ENCODE measurements at regions not wholly inside any gene's neighbourhood (a gene's known extent, or its start where the extent isn't known, plus 50 kb on each side); places are given as distances from the start of the nearest gene placed in this dataset.

GRCh38 chr2:220669324-220669723 is 902.8 kb downstream of the EPHA4 start:
- no peak for DNase-seq

- peak; percentile 45 for DNase-seq
Observed at GRCh38 chr2:220670511-220670910, 901.6 kb downstream of the EPHA4 start.

GRCh38 chr2:220673151-220673874 is 898.8 kb downstream of the EPHA4 start:
- no peak for DNase-seq

GRCh38 chr2:220674033-220674432 is 898.1 kb downstream of the EPHA4 start:
- DNase-seq: no peak

- no peak for DNase-seq
Observed at GRCh38 chr2:220676695-220677094, 895.4 kb downstream of the EPHA4 start.

GRCh38 chr2:220678943-220679342 is 893.2 kb downstream of the EPHA4 start:
- DNase-seq: no peak

GRCh38 chr2:220682616-220683015 is 889.5 kb downstream of the EPHA4 start:
- no peak for DNase-seq

GRCh38 chr2:220684099-220684498 is 888.0 kb downstream of the EPHA4 start:
- no peak for DNase-seq

- no peak for DNase-seq
Observed at GRCh38 chr2:220687231-220687843, 884.8 kb downstream of the EPHA4 start.

- DNase-seq: no peak
Observed at GRCh38 chr2:220695397-220696279, 876.5 kb downstream of the EPHA4 start.

- DNase-seq: no peak
Observed at GRCh38 chr2:220696280-220696669, 875.8 kb downstream of the EPHA4 start.

GRCh38 chr2:220697011-220697410 is 875.1 kb downstream of the EPHA4 start:
- DNase-seq: no peak

- no peak for DNase-seq
Observed at GRCh38 chr2:220701115-220701514, 871.0 kb downstream of the EPHA4 start.

- DNase-seq: no peak
Observed at GRCh38 chr2:220703279-220703678, 868.8 kb downstream of the EPHA4 start.

- DNase-seq: no peak
Observed at GRCh38 chr2:220704081-220704480, 868.0 kb downstream of the EPHA4 start.

GRCh38 chr2:220704810-220705209 is 867.3 kb downstream of the EPHA4 start:
- DNase-seq: no peak

- no peak for DNase-seq
Observed at GRCh38 chr2:220705678-220706077, 866.4 kb downstream of the EPHA4 start.

GRCh38 chr2:220707261-220707660 is 864.8 kb downstream of the EPHA4 start:
- DNase-seq: no peak

- DNase-seq: no peak
Observed at GRCh38 chr2:220708366-220708765, 863.7 kb downstream of the EPHA4 start.

GRCh38 chr2:220717283-220717682 is 854.8 kb downstream of the EPHA4 start:
- no peak for DNase-seq

- DNase-seq: no peak
Observed at GRCh38 chr2:220736778-220737177, 835.3 kb downstream of the EPHA4 start.

- no peak for DNase-seq
Observed at GRCh38 chr2:220743203-220743602, 828.9 kb downstream of the EPHA4 start.

GRCh38 chr2:220744861-220745260 is 827.2 kb downstream of the EPHA4 start:
- DNase-seq: no peak

GRCh38 chr2:220745682-220746081 is 826.4 kb downstream of the EPHA4 start:
- no peak for DNase-seq

All from NCI-H187 treated with DMSO at 0.1 percent for 48 hours (cell line).